ENCODE measurements at regions not wholly inside any gene's neighbourhood (a gene's known extent, or its start where the extent isn't known, plus 50 kb on each side); places are given as distances from the start of the nearest gene placed in this dataset.
A peak's percentile ranks its signal among the peaks of the same experiment; 100 is the strongest.

- no peaks in the 10 kb centered on the region for H3K79me1 ChIP-seq (ENCODE audit: low read length)
- H3K23ac ChIP-seq (ENCODE audit: low read length), result no peak overlapping the region
- no peaks in the 10 kb centered on the region for H3K4me1 ChIP-seq (ENCODE audit: control insufficient read depth, low read depth, low read length)
- peak; percentile 76 for DNase-seq
- no peaks in the 10 kb centered on the region for H3K79me2 ChIP-seq (ENCODE audit: control insufficient read depth, insufficient read depth, low read length)
- H4K8ac ChIP-seq (ENCODE audit: low read depth, low read length), result no peak overlapping the region
- no peak overlapping the region for H2BK5ac ChIP-seq (ENCODE audit: low read length)
- H2AK5ac ChIP-seq (ENCODE audit: low read length), result no peak overlapping the region
- no peak overlapping the region for H3K56ac ChIP-seq (ENCODE audit: low read length)
- H3K4me2 ChIP-seq (ENCODE audit: low read length), result no peak overlapping the region
- no peaks in the 10 kb centered on the region for H3K27me3 ChIP-seq (ENCODE audit: insufficient read depth, low read length, poor library complexity)
- no peaks in the 10 kb centered on the region for H3K36me3 ChIP-seq (ENCODE audit: control insufficient read depth, insufficient read depth, low read length)
- WGBS (ENCODE audit: extremely low coverage, insufficient coverage, low lambda C conversion rate), result no CpG with 5 or more reads among the region's 5 CpGs
- no peak overlapping the region for H2BK120ac ChIP-seq (ENCODE audit: low read depth, low read length)
- no peak overlapping the region for H3K9ac ChIP-seq (ENCODE audit: low read length)
- no peak overlapping the region for H3K4me3 ChIP-seq (ENCODE audit: low read length)
- H3K4ac ChIP-seq (ENCODE audit: low read depth, low read length), result no peak overlapping the region
- no peak overlapping the region for H4K5ac ChIP-seq (ENCODE audit: low read length)
- H2BK15ac ChIP-seq (replicated peaks; ENCODE audit: low read depth), result no peak overlapping the region
- peak overlapping the region; percentile 73 for H3K18ac ChIP-seq (ENCODE audit: low read length)
- no peak overlapping the region for H3K27ac ChIP-seq (ENCODE audit: low read depth, low read length)
Measured at GRCh38 chrX:39475372-39475771, 622.4 kb downstream of the BCOR start.

GRCh38 chrX:39476604-39477021 is 621.1 kb downstream of the BCOR start:
- Histone ChIP-seq H2BK5ac (ENCODE audit: low read length) (peak overlapping the region; percentile 10), H3K4me2 (ENCODE audit: low read length) (no peak overlapping the region), H3K79me1 (ENCODE audit: low read length) (no peaks in the 10 kb centered on the region), H3K4me3 (ENCODE audit: low read length) (no peak overlapping the region), H3K9ac (ENCODE audit: low read length) (no peak overlapping the region), H3K56ac (ENCODE audit: low read length) (peak overlapping the region; percentile 73), H3K36me3 (ENCODE audit: control insufficient read depth, insufficient read depth, low read length) (no peaks in the 10 kb centered on the region), H3K4me1 (ENCODE audit: control insufficient read depth, low read depth, low read length) (no peaks in the 10 kb centered on the region), H2BK120ac (ENCODE audit: low read depth, low read length) (no peak overlapping the region), H3K27ac (ENCODE audit: low read depth, low read length) (peak overlapping the region; percentile 39), H3K18ac (ENCODE audit: low read length) (peak overlapping the region; percentile 95), H3K4ac (ENCODE audit: low read depth, low read length) (peak overlapping the region; percentile 18), H4K8ac (ENCODE audit: low read depth, low read length) (no peak overlapping the region), H4K5ac (ENCODE audit: low read length) (no peak overlapping the region), H2BK15ac (replicated peaks; ENCODE audit: low read depth) (no peak overlapping the region), H3K23ac (ENCODE audit: low read length) (no peak overlapping the region), H3K27me3 (ENCODE audit: insufficient read depth, low read length, poor library complexity) (no peaks in the 10 kb centered on the region), H3K79me2 (ENCODE audit: control insufficient read depth, insufficient read depth, low read length) (no peaks in the 10 kb centered on the region), H2AK5ac (ENCODE audit: low read length) (peak overlapping the region; percentile 76)
- peak; percentile 54 for DNase-seq
- WGBS (ENCODE audit: extremely low coverage, insufficient coverage, low lambda C conversion rate), result no CpG with 5 or more reads among the region's 15 CpGs

GRCh38 chrX:39477031-39477761 is 620.6 kb downstream of the BCOR start:
- no peaks in the 10 kb centered on the region for H3K27me3 ChIP-seq (ENCODE audit: insufficient read depth, low read length, poor library complexity)
- no peak overlapping the region for H3K4ac ChIP-seq (ENCODE audit: low read depth, low read length)
- H2BK15ac ChIP-seq (replicated peaks; ENCODE audit: low read depth), result no peak overlapping the region
- no peak overlapping the region for H2BK120ac ChIP-seq (ENCODE audit: low read depth, low read length)
- peak; percentile 51 for DNase-seq
- no peak overlapping the region for H4K8ac ChIP-seq (ENCODE audit: low read depth, low read length)
- H3K27ac ChIP-seq (ENCODE audit: low read depth, low read length), result peak overlapping the region; percentile 83
- H4K5ac ChIP-seq (ENCODE audit: low read length), result no peak overlapping the region
- no peaks in the 10 kb centered on the region for H3K79me2 ChIP-seq (ENCODE audit: control insufficient read depth, insufficient read depth, low read length)
- H3K9ac ChIP-seq (ENCODE audit: low read length), result no peak overlapping the region
- no peak overlapping the region for H2BK5ac ChIP-seq (ENCODE audit: low read length)
- H3K79me1 ChIP-seq (ENCODE audit: low read length), result no peaks in the 10 kb centered on the region
- H3K4me2 ChIP-seq (ENCODE audit: low read length), result no peak overlapping the region
- H3K36me3 ChIP-seq (ENCODE audit: control insufficient read depth, insufficient read depth, low read length), result no peaks in the 10 kb centered on the region
- no peak overlapping the region for H3K23ac ChIP-seq (ENCODE audit: low read length)
- H3K4me3 ChIP-seq (ENCODE audit: low read length), result no peak overlapping the region
- no peaks in the 10 kb centered on the region for H3K4me1 ChIP-seq (ENCODE audit: control insufficient read depth, low read depth, low read length)
- H3K56ac ChIP-seq (ENCODE audit: low read length), result peak overlapping the region; percentile 34
- WGBS (ENCODE audit: extremely low coverage, insufficient coverage, low lambda C conversion rate), result no CpG with 5 or more reads among the region's 17 CpGs
- H3K18ac ChIP-seq (ENCODE audit: low read length), result peak overlapping the region; percentile 61
- no peak overlapping the region for H2AK5ac ChIP-seq (ENCODE audit: low read length)

DNA sequence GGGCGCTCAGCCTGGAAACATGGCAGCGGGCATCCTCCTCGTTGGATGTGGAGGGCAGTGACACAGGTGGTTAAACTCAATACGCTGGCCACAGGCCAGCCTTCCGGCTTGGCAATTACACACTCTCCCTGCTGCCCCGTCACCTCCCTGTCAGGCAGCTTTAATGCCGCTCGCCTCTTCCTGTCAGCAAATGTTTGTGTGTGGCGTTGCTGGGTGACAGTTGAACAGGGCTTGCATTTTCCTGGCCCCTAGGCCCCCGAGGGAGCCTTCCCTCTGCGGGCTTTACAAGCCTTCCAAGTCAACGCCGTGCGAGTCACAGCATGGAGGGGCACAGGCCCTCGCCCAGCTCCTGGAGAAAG is 620.0 kb downstream of the BCOR start:
- Histone ChIP-seq H3K4me1 (ENCODE audit: control insufficient read depth, low read depth, low read length) (no peaks in the 10 kb centered on the region), H3K9ac (ENCODE audit: low read length) (no peak overlapping the region), H2BK15ac (replicated peaks; ENCODE audit: low read depth) (no peak overlapping the region), H3K79me1 (ENCODE audit: low read length) (no peaks in the 10 kb centered on the region), H4K8ac (ENCODE audit: low read depth, low read length) (peak overlapping the region; percentile 44), H3K56ac (ENCODE audit: low read length) (peak overlapping the region; percentile 34), H3K79me2 (ENCODE audit: control insufficient read depth, insufficient read depth, low read length) (no peaks in the 10 kb centered on the region), H2BK5ac (ENCODE audit: low read length) (no peak overlapping the region), H3K4me3 (ENCODE audit: low read length) (no peak overlapping the region), H3K27me3 (ENCODE audit: insufficient read depth, low read length, poor library complexity) (no peaks in the 10 kb centered on the region), H3K4me2 (ENCODE audit: low read length) (no peak overlapping the region), H2BK120ac (ENCODE audit: low read depth, low read length) (no peak overlapping the region), H3K23ac (ENCODE audit: low read length) (no peak overlapping the region), H4K5ac (ENCODE audit: low read length) (no peak overlapping the region), H3K36me3 (ENCODE audit: control insufficient read depth, insufficient read depth, low read length) (no peaks in the 10 kb centered on the region), H3K27ac (ENCODE audit: low read depth, low read length) (no peak overlapping the region), H2AK5ac (ENCODE audit: low read length) (no peak overlapping the region), H3K4ac (ENCODE audit: low read depth, low read length) (peak overlapping the region; percentile 85), H3K18ac (ENCODE audit: low read length) (peak overlapping the region; percentile 89)
- no CpG with 5 or more reads among the region's 15 CpGs for WGBS (ENCODE audit: extremely low coverage, insufficient coverage, low lambda C conversion rate)
- peak; percentile 45 for DNase-seq

DNA sequence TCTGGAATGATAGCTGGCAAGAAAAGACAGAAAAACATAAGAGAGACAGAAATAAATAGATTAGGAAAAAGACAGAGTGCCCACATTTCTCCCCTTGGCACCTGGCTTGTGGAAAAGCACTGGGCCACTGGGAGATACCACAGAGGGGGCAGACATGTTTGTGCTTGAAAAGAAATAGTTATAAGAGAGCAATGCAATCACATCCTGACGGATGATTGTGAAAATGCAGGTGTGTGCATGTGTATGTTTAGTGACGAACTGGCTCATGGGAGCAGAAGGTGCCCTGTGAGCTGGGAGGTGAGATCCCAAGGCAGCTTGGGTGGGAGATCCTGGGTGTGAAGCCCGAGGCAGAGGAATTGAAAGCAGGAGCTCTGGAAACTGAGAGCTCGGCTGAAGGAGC is 617.9 kb downstream of the BCOR start:
- H3K18ac ChIP-seq (ENCODE audit: low read length), result no peak overlapping the region
- H3K56ac ChIP-seq (ENCODE audit: low read length), result no peak overlapping the region
- no peak overlapping the region for H3K27ac ChIP-seq (ENCODE audit: low read depth, low read length)
- no peak overlapping the region for H2BK5ac ChIP-seq (ENCODE audit: low read length)
- no peaks in the 10 kb centered on the region for H3K79me1 ChIP-seq (ENCODE audit: low read length)
- no peak overlapping the region for H4K5ac ChIP-seq (ENCODE audit: low read length)
- no CpG with 5 or more reads among the region's 4 CpGs for WGBS (ENCODE audit: extremely low coverage, insufficient coverage, low lambda C conversion rate)
- H3K4me1 ChIP-seq (ENCODE audit: control insufficient read depth, low read depth, low read length), result no peaks in the 10 kb centered on the region
- H2BK15ac ChIP-seq (replicated peaks; ENCODE audit: low read depth), result no peak overlapping the region
- H2BK120ac ChIP-seq (ENCODE audit: low read depth, low read length), result no peak overlapping the region
- no peak overlapping the region for H2AK5ac ChIP-seq (ENCODE audit: low read length)
- no peak for DNase-seq
- no peak overlapping the region for H4K8ac ChIP-seq (ENCODE audit: low read depth, low read length)
- H3K79me2 ChIP-seq (ENCODE audit: control insufficient read depth, insufficient read depth, low read length), result no peaks in the 10 kb centered on the region
- no peak overlapping the region for H3K4me3 ChIP-seq (ENCODE audit: low read length)
- H3K27me3 ChIP-seq (ENCODE audit: insufficient read depth, low read length, poor library complexity), result no peaks in the 10 kb centered on the region
- H3K36me3 ChIP-seq (ENCODE audit: control insufficient read depth, insufficient read depth, low read length), result no peaks in the 10 kb centered on the region
- no peak overlapping the region for H3K9ac ChIP-seq (ENCODE audit: low read length)
- no peak overlapping the region for H3K4ac ChIP-seq (ENCODE audit: low read depth, low read length)
- no peak overlapping the region for H3K23ac ChIP-seq (ENCODE audit: low read length)
- H3K4me2 ChIP-seq (ENCODE audit: low read length), result no peak overlapping the region

- Histone ChIP-seq H3K36me3 (ENCODE audit: control insufficient read depth, insufficient read depth, low read length) (no peaks in the 10 kb centered on the region), H3K27me3 (ENCODE audit: insufficient read depth, low read length, poor library complexity) (no peaks in the 10 kb centered on the region), H2BK15ac (replicated peaks; ENCODE audit: low read depth) (no peak overlapping the region), H4K5ac (ENCODE audit: low read length) (no peak overlapping the region), H2AK5ac (ENCODE audit: low read length) (no peak overlapping the region), H2BK120ac (ENCODE audit: low read depth, low read length) (no peak overlapping the region), H3K56ac (ENCODE audit: low read length) (no peak overlapping the region), H3K4ac (ENCODE audit: low read depth, low read length) (no peak overlapping the region), H4K8ac (ENCODE audit: low read depth, low read length) (no peak overlapping the region), H3K4me2 (ENCODE audit: low read length) (no peak overlapping the region), H2BK5ac (ENCODE audit: low read length) (no peak overlapping the region), H3K18ac (ENCODE audit: low read length) (peak overlapping the region; percentile 75), H3K9ac (ENCODE audit: low read length) (no peak overlapping the region), H3K4me3 (ENCODE audit: low read length) (no peak overlapping the region), H3K79me2 (ENCODE audit: control insufficient read depth, insufficient read depth, low read length) (no peaks in the 10 kb centered on the region), H3K79me1 (ENCODE audit: low read length) (no peaks in the 10 kb centered on the region), H3K4me1 (ENCODE audit: control insufficient read depth, low read depth, low read length) (no peaks in the 10 kb centered on the region), H3K23ac (ENCODE audit: low read length) (no peak overlapping the region), H3K27ac (ENCODE audit: low read depth, low read length) (no peak overlapping the region)
- DNase-seq, result no peak
- WGBS (ENCODE audit: extremely low coverage, insufficient coverage, low lambda C conversion rate), result no CpG with 5 or more reads among the region's 1 CpG
Measured at GRCh38 chrX:39480963-39481362, 616.8 kb downstream of the BCOR start.
